ENCODE measurements at regions not wholly inside any gene's neighbourhood (a gene's known extent, or its start where the extent isn't known, plus 50 kb on each side); places are given as distances from the start of the nearest gene placed in this dataset.

DNA sequence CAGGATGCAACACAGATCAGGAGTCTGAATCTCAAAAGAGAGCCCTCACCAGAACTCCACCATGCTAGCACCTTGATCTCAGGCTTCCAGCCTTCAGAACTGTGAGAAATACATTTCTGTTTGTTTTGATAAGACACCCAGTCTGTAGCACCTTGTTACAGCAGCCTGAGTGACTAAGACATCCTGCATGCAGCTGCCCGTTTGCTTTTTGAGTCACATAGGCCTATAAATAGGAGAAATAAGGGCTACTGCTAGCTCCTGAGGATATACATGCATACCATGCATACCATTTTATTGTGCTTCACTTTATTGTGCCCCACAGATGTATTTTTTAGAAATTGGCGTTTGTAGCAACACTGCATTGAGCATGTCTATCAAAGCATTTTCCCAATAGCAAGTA is 337.8 kb downstream of the CDH2 start:
- Mint-ChIP-seq H3K27ac (ENCODE audit: unreplicated experiment) (no peak overlapping the region), H3K27me3 (ENCODE audit: unreplicated experiment) (peaks cover 2% of the 10 kb centered on the region), H3K36me3 (ENCODE audit: unreplicated experiment) (no peaks in the 10 kb centered on the region), H3K4me1 (ENCODE audit: low read depth, unreplicated experiment) (no peaks in the 10 kb centered on the region), H3K4me3 (ENCODE audit: unreplicated experiment) (no peak overlapping the region), H3K9me3 (ENCODE audit: unreplicated experiment) (no peaks in the 10 kb centered on the region)
- DNase-seq = no peak
- TF ChIP-seq CTCF (IDR thresholded peaks at IDR 0.05; ENCODE audit: partially characterized antibody, unreplicated experiment) = no peak

- Mint-ChIP-seq H3K27ac (ENCODE audit: unreplicated experiment) (no peak overlapping the region), H3K4me3 (ENCODE audit: unreplicated experiment) (no peak overlapping the region), H3K4me1 (ENCODE audit: low read depth, unreplicated experiment) (no peaks in the 10 kb centered on the region), H3K9me3 (ENCODE audit: unreplicated experiment) (no peaks in the 10 kb centered on the region), H3K36me3 (ENCODE audit: unreplicated experiment) (no peaks in the 10 kb centered on the region), H3K27me3 (ENCODE audit: unreplicated experiment) (no peaks in the 10 kb centered on the region)
- DNase-seq = no peak
- no peak for TF ChIP-seq CTCF (IDR thresholded peaks at IDR 0.05; ENCODE audit: partially characterized antibody, unreplicated experiment)
These were observed 338.7 kb downstream of the CDH2 start for GRCh38 chr18:27838225-27838624.

GRCh38 chr18:27826101-27826500 is 350.8 kb downstream of the CDH2 start:
- no peaks in the 10 kb centered on the region for H3K9me3 Mint-ChIP-seq (ENCODE audit: unreplicated experiment)
- DNase-seq = no peak
- no peak overlapping the region for H3K27ac Mint-ChIP-seq (ENCODE audit: unreplicated experiment)
- peaks cover 3% of the 10 kb centered on the region for H3K4me1 Mint-ChIP-seq (ENCODE audit: low read depth, unreplicated experiment)
- no peaks in the 10 kb centered on the region for H3K36me3 Mint-ChIP-seq (ENCODE audit: unreplicated experiment)
- no peak for TF ChIP-seq CTCF (IDR thresholded peaks at IDR 0.05; ENCODE audit: partially characterized antibody, unreplicated experiment)
- no peaks in the 10 kb centered on the region for H3K27me3 Mint-ChIP-seq (ENCODE audit: unreplicated experiment)
- no peak overlapping the region for H3K4me3 Mint-ChIP-seq (ENCODE audit: unreplicated experiment)

GRCh38 chr18:27825689-27826088 is 351.2 kb downstream of the CDH2 start:
- DNase-seq = no peak
- no peaks in the 10 kb centered on the region for H3K27me3 Mint-ChIP-seq (ENCODE audit: unreplicated experiment)

More at GRCh38 chr18:27825689-27826088, 351.2 kb downstream of the CDH2 start:
- TF ChIP-seq CTCF (IDR thresholded peaks at IDR 0.05; ENCODE audit: partially characterized antibody, unreplicated experiment) = no peak
- Mint-ChIP-seq H3K9me3 (ENCODE audit: unreplicated experiment) (no peaks in the 10 kb centered on the region), H3K36me3 (ENCODE audit: unreplicated experiment) (no peaks in the 10 kb centered on the region), H3K4me1 (ENCODE audit: low read depth, unreplicated experiment) (peaks cover 3% of the 10 kb centered on the region), H3K4me3 (ENCODE audit: unreplicated experiment) (no peak overlapping the region), H3K27ac (ENCODE audit: unreplicated experiment) (no peak overlapping the region)

Data from glutamatergic neuron (in vitro differentiated cells).